Stimulated activated CD4-positive, alpha-beta T cell treated with anti-CD3 and anti-CD28 coated beads, Interleukin-2, amount 100 ng/mL, for 4 hours (primary cell): ENCODE measurements at regions not wholly inside any gene's neighbourhood (a gene's known extent, or its start where the extent isn't known, plus 50 kb on each side); places are given as distances from the start of the nearest gene placed in this dataset.
"Not testable (repeated sequence)": the region's sequence is repeated elsewhere in the genome, so short reads cannot be mapped to it uniquely, and the experiment has no call there.

ENCODE experiments used
- DNase-seq: peaks from one replicate; pipeline ENCODE4 v3.0.0-alpha.2; 2020; ENCODE audit warnings: low read depth

GRCh38 chr6:9292975-9293374 lies 857.6 kb upstream of the SLC35B3 start:
- DNase-seq = no peak

GRCh38 chr6:9290342-9290741 lies 855.0 kb upstream of the SLC35B3 start:
- DNase-seq = not testable (repeated sequence)

DNA sequence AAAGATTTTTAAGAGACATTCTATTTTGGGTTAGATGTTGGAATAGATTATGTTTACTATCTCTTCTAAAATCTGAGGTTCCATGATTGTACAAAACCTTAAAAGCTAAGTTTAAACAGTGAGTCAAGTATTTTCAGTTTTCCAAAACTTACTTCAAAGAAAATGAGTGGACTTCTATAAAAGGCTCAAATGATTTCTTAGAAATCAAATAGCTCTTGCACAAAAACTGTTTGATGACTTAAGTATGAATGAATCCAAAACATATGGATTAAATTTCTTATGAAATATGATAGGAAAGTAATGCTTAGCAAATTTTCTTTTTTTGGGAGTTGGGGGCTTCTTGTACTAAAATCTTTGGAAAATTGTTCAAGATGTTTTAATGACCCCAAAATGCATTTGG lies 837.3 kb upstream of the SLC35B3 start:
- DNase-seq = no peak

- no peak for DNase-seq
These were observed 831.4 kb upstream of the SLC35B3 start for GRCh38 chr6:9266741-9267140.

GRCh38 chr6:9257215-9257614 lies 821.9 kb upstream of the SLC35B3 start:
- DNase-seq = no peak

GRCh38 chr6:9254251-9254650 lies 818.9 kb upstream of the SLC35B3 start:
- DNase-seq = no peak

GRCh38 chr6:9252799-9253198 lies 817.5 kb upstream of the SLC35B3 start:
- no peak for DNase-seq

DNA sequence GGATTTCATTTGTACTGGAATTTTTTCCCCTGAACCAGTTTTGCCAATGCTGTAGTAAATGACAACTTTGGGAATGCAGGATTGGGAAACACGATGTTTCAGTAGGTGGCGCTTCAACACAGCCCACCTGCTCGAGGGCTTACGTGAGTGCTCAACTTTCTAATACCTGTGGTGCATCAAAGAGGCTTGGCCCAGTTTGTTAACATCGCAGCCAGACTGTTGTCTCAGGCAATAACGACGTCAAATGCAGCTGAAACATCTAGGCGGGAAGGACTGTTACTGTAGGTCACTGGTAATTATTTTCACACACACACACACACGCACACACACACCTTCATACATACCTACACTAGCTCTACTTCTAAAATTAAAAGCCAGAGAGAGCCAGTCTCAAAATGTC lies 815.5 kb upstream of the SLC35B3 start:
- DNase-seq = no peak

DNA sequence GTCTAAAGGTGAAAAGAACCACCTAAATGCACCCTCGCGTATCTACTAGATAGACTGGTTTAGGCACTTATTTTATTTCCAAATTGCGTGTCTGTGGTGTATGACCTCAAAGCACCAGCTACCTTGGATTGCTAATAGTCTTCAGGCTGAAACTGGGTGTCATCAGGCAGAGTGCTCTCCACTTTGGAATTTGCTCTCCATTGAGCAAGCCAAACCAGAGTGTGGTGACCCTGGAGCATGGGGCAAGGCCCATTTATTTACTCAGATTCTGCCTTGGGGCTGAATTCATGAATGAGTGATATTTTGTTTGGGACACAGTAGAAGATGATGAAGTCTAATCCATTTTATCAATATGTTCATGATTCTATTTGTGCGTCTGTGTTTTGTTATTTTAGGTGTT lies 812.8 kb upstream of the SLC35B3 start:
- no peak for DNase-seq

DNA sequence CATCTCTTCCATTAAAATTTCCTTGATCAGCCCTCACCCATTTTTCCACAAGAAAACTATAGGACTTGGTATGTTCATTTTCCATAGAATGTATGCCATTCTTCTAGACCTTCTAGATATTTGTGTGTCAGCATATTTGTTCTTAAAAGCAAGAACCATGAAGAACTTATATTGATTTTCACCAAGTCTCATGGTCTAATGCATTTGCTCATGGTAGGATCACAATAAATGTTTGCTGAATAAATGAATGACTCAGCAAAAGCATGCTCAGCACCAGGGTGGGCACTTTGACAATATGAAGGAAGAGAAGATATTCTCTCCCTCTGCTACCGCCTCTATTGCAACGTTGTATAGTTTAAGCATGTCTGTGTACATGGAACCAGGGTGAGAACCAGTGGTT lies 805.5 kb upstream of the SLC35B3 start:
- DNase-seq = no peak

DNA sequence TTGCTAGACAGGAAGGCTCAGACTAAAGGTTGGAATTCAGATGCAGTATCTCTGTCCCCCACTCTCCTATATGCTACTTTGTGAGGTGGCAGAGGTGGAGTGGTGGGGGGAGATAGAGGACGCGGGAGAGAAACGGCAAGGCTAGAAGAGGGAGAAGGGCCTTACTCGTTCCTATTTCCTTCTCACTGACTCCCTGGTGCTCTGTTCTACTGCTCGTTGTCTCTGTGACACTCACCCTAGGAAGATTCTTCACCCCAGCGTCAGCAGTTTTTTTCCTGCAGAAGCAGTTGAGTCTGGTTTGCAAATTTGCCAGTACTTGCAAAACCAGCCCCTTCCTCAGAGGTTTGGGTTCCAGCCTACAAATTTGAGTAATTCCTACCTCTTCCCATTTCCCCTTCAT lies 801.1 kb upstream of the SLC35B3 start:
- no peak for DNase-seq

- no peak for DNase-seq
These were observed 798.3 kb upstream of the SLC35B3 start for GRCh38 chr6:9233686-9234085.

GRCh38 chr6:9233226-9233625 lies 797.9 kb upstream of the SLC35B3 start:
- DNase-seq = no peak

- DNase-seq = no peak
These were observed 790.1 kb upstream of the SLC35B3 start for GRCh38 chr6:9225441-9225871.

GRCh38 chr6:9224539-9224938 lies 789.2 kb upstream of the SLC35B3 start:
- no peak for DNase-seq

DNA sequence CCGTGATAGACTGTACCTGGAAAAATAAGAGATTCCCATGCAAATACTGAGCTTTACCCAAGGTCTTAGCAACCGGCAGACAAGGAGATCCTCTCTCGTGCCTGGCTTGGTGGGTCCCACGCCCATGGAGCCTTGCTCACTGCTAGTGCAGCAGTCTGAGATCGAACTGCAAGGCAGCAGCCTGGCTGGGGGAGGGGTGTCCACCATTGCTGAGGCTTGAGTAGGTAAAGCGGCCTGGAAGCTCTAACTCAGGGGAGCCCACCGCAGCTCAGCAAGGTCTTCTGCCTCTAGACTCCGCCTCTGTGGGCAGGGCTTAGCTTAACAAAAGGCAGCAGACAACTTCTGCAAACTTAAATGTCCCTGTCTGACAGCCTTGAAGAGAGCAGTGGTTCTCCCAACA lies 778.4 kb upstream of the SLC35B3 start:
- DNase-seq = not testable (repeated sequence)

DNA sequence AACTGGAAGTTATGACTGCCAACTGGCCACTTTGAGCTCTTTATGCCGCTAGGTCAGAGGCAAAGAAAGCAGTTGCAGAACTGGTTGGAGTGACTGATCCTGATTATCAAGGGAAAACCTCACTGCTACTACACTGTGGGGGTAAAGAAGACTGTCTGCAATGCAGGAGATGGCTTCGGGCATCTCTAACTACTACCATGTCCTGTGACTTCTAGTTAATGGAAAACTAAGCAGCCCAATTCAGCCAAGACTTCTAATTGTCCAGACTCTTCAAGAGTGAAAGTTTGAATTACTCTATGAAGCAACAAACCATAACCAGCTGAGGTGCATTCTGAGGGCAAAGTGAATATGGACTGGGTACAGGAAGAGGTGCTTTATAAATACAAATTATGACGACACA lies 773.6 kb upstream of the SLC35B3 start:
- DNase-seq = no peak

- no peak for DNase-seq
These were observed 770.3 kb upstream of the SLC35B3 start for GRCh38 chr6:9205645-9206044.

DNA sequence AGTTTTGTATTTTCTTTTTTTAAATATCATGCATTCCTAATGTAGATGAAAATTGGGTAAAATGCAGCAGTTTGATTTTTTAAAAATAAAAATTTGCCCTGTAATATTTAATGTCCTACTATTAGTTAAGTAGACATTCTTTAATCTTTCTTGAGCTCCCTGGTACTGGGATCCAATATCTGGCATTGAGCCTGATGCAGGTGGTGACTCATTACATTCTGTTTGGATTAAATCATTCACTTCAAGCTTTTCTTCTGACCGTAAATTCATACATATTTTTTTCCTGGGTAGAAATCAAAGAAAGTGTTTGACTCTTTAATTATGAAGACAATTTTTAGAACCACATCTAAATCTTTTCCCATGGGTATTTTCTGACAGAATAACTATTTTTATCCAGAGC lies 768.8 kb upstream of the SLC35B3 start:
- no peak for DNase-seq

GRCh38 chr6:9200712-9201111 lies 765.4 kb upstream of the SLC35B3 start:
- no peak for DNase-seq

- no peak for DNase-seq
These were observed 762.4 kb upstream of the SLC35B3 start for GRCh38 chr6:9197726-9198125.

GRCh38 chr6:9195322-9195721 lies 760.0 kb upstream of the SLC35B3 start:
- no peak for DNase-seq

GRCh38 chr6:9192405-9192909 lies 757.1 kb upstream of the SLC35B3 start:
- no peak for DNase-seq

- DNase-seq = no peak
These were observed 750.8 kb upstream of the SLC35B3 start for GRCh38 chr6:9186148-9186547.

- DNase-seq = no peak
These were observed 742.7 kb upstream of the SLC35B3 start for GRCh38 chr6:9178071-9178470.
